Fibroblast of lung (primary cell): ENCODE measurements at regions not wholly inside any gene's neighbourhood (a gene's known extent, or its start where the extent isn't known, plus 50 kb on each side); places are given as distances from the start of the nearest gene placed in this dataset.

Experiments used
- CTCF ChIP-seq, 2 donors: IDR thresholded peaks in 1 of 2; conservative IDR thresholded peaks in 1 of 2; 1 replicate in 1 of 2; 2 replicates in 1 of 2; pipeline ENCODE4 v1.5.1; 2011 to 2012; ENCODE audit warnings: low read length in 2 of 2, control low read depth in 1 of 2, inconsistent platforms in 1 of 2, low read depth in 1 of 2, mild to moderate bottlenecking in 1 of 2
- EZH2 ChIP-seq: IDR thresholded peaks from 2 replicates; pipeline ENCODE4 v1.5.1; 2012; ENCODE audit warnings: low read length, control low read depth, mild to moderate bottlenecking; ENCODE audit errors: missing control alignments

- TF ChIP-seq CTCF (conservative IDR thresholded peaks at IDR 0.05 in 1 of 2, IDR thresholded peaks at IDR 0.05 in 1 of 2; ENCODE audit: low read depth in 1 of 2, low read length in 2 of 2) = no peak
- no peak for TF ChIP-seq EZH2
Observed at GRCh38 chr2:190787743-190788235, 92.8 kb upstream of the GLS start.
